Neural crest cell (in vitro differentiated cells): ENCODE measurements at regions not wholly inside any gene's neighbourhood (a gene's known extent, or its start where the extent isn't known, plus 50 kb on each side); places are given as distances from the start of the nearest gene placed in this dataset.
"Not testable (repeated sequence)": the region's sequence is repeated elsewhere in the genome, so short reads cannot be mapped to it uniquely, and the experiment has no call there.

Experiments
- DNase-seq: peaks from one replicate; pipeline ENCODE4 v3.0.0; 2021; ENCODE audit warnings: low read depth, mixed read lengths, low spot score
- H3K27ac Mint-ChIP-seq: one replicate; pipeline ENCODE4 v1.8.0; 2021; ENCODE audit warnings: mild to moderate bottlenecking, mixed read lengths; ENCODE audit not compliant: unreplicated experiment
- H3K27me3 Mint-ChIP-seq: 2 replicates; pipeline ENCODE4 v1.8.0; 2021; ENCODE audit warnings: low read depth, mild to moderate bottlenecking, mixed read lengths
- H3K36me3 Mint-ChIP-seq: 2 replicates; pipeline ENCODE4 v1.8.0; 2021; ENCODE audit warnings: low read depth, mild to moderate bottlenecking, mixed read lengths
- H3K4me1 Mint-ChIP-seq: 2 replicates; pipeline ENCODE4 v1.8.0; 2021; ENCODE audit warnings: mixed read lengths
- H3K4me3 Mint-ChIP-seq: one replicate; pipeline ENCODE4 v1.8.0; 2021; ENCODE audit warnings: mild to moderate bottlenecking, mixed read lengths
- H3K9me3 Mint-ChIP-seq: 2 replicates; pipeline ENCODE4 v1.8.0; 2021; ENCODE audit warnings: mixed read lengths
- TF ChIP-seq, protein P1 (sequence below): fragments of 200-600 bp; sonication (generic); conservative IDR thresholded peaks from 2 replicates; pipeline ENCODE4 v1.5.0; 2021; ENCODE audit warnings: antibody characterized with exemption, mild to moderate bottlenecking

- Mint-ChIP-seq H3K9me3 (peaks cover 5% of the 10 kb centered on the region), H3K4me3 (no peak overlapping the region), H3K4me1 (peaks cover 10% of the 10 kb centered on the region), H3K36me3 (no peaks in the 10 kb centered on the region), H3K27me3 (no peaks in the 10 kb centered on the region), H3K27ac (peak overlapping the region; percentile 46)
- no peak for DNase-seq
- TF ChIP-seq, protein P1, sequence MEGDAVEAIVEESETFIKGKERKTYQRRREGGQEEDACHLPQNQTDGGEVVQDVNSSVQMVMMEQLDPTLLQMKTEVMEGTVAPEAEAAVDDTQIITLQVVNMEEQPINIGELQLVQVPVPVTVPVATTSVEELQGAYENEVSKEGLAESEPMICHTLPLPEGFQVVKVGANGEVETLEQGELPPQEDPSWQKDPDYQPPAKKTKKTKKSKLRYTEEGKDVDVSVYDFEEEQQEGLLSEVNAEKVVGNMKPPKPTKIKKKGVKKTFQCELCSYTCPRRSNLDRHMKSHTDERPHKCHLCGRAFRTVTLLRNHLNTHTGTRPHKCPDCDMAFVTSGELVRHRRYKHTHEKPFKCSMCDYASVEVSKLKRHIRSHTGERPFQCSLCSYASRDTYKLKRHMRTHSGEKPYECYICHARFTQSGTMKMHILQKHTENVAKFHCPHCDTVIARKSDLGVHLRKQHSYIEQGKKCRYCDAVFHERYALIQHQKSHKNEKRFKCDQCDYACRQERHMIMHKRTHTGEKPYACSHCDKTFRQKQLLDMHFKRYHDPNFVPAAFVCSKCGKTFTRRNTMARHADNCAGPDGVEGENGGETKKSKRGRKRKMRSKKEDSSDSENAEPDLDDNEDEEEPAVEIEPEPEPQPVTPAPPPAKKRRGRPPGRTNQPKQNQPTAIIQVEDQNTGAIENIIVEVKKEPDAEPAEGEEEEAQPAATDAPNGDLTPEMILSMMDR = no peak
Observed at GRCh38 chr13:80901111-80901510, 560.2 kb upstream of the SPRY2 start.

DNA sequence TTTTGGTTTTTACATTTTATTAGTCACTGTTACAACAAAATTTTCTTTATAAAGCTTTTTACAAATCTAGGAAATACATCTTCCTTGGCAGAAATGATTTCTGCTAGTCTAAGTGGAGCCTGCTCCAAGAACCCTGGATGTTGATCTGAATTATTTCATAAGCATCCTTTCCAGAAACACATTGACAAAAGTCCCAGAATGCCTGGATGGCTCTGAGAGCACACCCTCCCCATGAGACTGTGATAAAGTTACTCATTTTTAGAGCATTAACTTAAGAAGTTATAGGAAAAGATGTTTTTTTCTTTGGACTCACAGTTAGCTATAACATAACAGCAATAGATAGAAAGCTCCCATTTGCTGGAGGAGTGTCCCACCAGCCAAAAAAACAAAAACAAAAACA, 559.6 kb upstream of the SPRY2 start:
- TF ChIP-seq, protein P1 = no peak
- Mint-ChIP-seq H3K27ac (no peak overlapping the region), H3K4me3 (no peak overlapping the region), H3K9me3 (peaks cover 5% of the 10 kb centered on the region), H3K27me3 (no peaks in the 10 kb centered on the region), H3K36me3 (no peaks in the 10 kb centered on the region), H3K4me1 (peaks cover 10% of the 10 kb centered on the region)
- no peak for DNase-seq

GRCh38 chr13:80897641-80898040, 556.7 kb upstream of the SPRY2 start:
- not testable (repeated sequence) for H3K27me3 Mint-ChIP-seq, H3K4me3 Mint-ChIP-seq, H3K27ac Mint-ChIP-seq, DNase-seq, H3K4me1 Mint-ChIP-seq, H3K36me3 Mint-ChIP-seq, H3K9me3 Mint-ChIP-seq

DNA sequence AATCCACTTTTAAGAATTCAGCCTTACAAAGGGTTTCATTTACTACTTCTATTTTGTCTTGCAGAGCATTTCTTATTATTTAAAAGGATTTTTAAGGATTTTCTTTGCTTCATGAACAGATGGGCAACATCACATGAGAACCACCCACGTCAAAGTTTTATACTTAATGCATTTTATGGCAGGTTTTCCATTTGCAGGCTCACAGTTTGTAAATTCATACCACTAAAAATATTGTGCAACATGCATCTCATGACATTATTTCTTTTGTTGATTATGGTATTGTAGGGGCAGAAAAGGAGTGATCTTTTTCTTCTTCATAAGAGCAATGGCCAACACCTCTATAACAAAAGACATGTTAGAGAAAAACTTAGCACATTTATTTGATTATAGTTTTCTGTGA, 554.0 kb upstream of the SPRY2 start:
- peaks cover 3% of the 10 kb centered on the region for H3K9me3 Mint-ChIP-seq
- TF ChIP-seq, protein P1 = no peak
- H3K27me3 Mint-ChIP-seq = no peaks in the 10 kb centered on the region
- no peaks in the 10 kb centered on the region for H3K36me3 Mint-ChIP-seq
- no peaks in the 10 kb centered on the region for H3K4me1 Mint-ChIP-seq
- no peak for DNase-seq
- H3K4me3 Mint-ChIP-seq = no peak overlapping the region
- no peak overlapping the region for H3K27ac Mint-ChIP-seq

DNA sequence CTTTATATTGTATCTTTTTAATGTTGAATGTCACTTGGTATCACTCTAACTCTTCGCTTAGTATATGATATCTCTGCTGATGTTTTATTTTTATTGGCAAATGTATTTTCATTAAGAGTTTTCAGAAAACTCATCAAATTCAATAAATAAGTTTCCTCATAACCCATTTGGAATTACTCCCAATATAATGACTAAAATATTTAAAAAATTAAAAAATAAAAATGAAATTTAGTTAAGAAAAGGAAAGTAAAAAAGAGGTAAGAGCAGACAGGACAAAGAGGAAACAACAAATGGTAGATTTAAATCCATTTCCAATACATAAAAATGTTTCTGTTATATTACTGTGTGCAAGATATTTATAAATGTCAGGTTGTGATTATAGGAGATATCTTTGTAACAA, 548.9 kb upstream of the SPRY2 start:
- no peak overlapping the region for H3K4me3 Mint-ChIP-seq

GRCh38 chr13:80888390-80888789, 547.5 kb upstream of the SPRY2 start:
- Mint-ChIP-seq H3K4me3 (no peak overlapping the region), H3K9me3 (peaks cover 2% of the 10 kb centered on the region), H3K4me1 (peaks cover 4% of the 10 kb centered on the region), H3K27me3 (no peaks in the 10 kb centered on the region), H3K27ac (no peak overlapping the region), H3K36me3 (no peaks in the 10 kb centered on the region)
- DNase-seq = no peak
- TF ChIP-seq, protein P1 = no peak

More for the DNA sequence above, 548.9 kb upstream of the SPRY2 start:
- TF ChIP-seq, protein P1 = no peak
- H3K27me3 Mint-ChIP-seq = no peaks in the 10 kb centered on the region
- DNase-seq = no peak
- no peak overlapping the region for H3K27ac Mint-ChIP-seq
- no peaks in the 10 kb centered on the region for H3K4me1 Mint-ChIP-seq
- no peaks in the 10 kb centered on the region for H3K36me3 Mint-ChIP-seq
- peaks cover 2% of the 10 kb centered on the region for H3K9me3 Mint-ChIP-seq
